GM19324 (cell line): ENCODE measurements at regions not wholly inside any gene's neighbourhood (a gene's known extent, or its start where the extent isn't known, plus 50 kb on each side); places are given as distances from the start of the nearest gene placed in this dataset.

ENCODE experiments used
- ATAC-seq: cut with Tn5 transposase; IDR thresholded peaks from one replicate; pipeline ENCODE4 v1.9.1; 2021; ENCODE audit warnings: mild to moderate bottlenecking, moderate library complexity; ENCODE audit not compliant: unreplicated experiment, low FRiP score

GRCh38 chr6:95135182-95135581 lies 442.2 kb upstream of the MANEA start:
- no peak for ATAC-seq

- no peak for ATAC-seq
Observed at GRCh38 chr6:95142101-95142500, 435.2 kb upstream of the MANEA start.

- no peak for ATAC-seq
Observed at GRCh38 chr6:95142661-95143335, 434.5 kb upstream of the MANEA start.

DNA sequence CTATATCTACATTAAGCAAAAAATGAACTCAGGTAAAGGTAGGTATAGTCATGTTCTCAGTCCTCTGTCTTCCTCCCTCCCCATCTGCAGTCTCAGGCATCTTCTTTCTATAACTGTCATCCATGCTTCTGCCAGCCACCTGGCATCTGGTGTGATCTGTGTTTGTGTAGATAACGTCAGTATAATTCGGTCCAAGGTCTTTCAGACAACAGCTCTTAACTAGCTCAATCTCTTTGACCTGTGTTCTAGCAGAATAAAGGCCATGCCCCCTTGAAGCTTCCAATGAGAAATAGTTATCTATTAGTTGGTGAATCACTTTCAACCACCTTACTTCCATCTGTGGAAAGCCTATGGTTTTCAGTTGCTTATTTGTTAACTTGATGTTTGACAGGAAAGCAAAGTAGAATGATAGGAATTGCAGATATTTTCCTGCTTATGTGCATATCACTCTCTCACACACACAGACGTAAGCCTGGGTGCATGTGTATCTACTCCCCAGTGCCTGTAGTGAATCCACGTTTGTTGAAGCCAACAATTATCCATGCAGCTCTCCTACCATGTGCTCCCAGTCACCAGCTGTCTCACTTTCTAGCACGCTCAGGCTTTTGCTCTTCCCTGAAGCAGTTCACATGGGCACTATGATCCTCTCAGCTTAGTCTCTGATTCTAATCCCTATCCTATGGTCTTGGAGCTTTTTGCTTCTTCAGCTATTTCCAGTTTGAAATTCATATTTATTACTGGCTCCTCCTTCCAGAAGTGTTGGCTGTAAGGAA lies 433.7 kb upstream of the MANEA start:
- ATAC-seq: no peak

DNA sequence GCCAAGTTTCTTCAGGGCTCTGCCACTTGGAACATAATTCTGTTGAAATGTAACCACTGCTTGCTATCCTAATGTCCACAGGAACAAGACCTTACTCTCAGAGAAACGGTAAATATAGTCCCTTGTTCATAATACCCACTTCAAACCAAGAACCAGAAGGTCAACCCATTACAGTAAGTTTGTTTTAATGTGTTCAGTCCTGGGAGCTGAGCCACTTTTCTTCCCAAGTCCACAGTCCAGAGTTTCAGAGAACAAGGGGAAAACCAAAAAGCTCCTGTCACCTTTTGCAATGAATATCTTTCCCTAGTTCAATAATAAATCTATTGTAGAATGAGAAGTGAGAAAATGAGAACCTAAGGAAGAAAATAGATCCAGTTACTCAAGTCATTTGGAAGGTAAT lies 431.9 kb upstream of the MANEA start:
- ATAC-seq: no peak

DNA sequence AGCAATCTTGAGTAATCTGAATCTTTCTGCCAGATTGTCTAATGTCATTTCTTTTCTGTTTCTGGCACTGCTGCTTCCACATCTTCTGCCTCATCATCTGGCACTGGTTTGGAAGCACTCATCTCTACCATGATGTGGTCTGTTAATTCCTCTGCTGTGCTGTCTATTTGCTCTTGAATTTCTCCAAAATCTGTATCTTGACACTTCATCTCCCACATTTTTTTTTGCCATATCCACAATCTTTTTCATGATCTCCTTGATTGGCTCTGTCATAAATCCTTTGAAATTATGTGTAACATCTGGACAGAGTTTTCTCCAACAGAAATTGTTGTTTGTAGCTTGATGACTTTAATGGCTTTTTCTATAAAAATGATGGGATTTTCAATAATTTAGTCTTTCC lies 417.8 kb upstream of the MANEA start:
- no peak for ATAC-seq

GRCh38 chr6:95169775-95170174 lies 407.6 kb upstream of the MANEA start:
- ATAC-seq: no peak

- no peak for ATAC-seq
Observed at GRCh38 chr6:95175927-95176675, 401.2 kb upstream of the MANEA start.

DNA sequence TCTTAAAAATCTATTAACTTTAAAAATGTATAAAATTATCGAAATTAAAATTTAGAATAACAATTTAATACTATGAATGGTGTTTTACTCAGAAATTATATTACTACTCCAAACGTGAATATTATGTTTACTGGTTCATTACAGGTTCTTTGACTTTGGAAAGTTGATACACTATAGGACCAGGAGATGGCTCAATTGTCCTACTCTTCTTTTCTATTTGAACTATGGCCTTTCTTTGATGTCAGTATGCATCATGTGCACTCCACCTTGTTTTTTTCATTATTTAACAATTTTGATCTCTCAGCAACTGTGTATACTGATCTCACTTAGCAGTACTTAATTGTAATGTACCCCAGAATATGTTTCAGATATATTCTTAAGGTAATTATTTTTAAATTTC lies 391.5 kb upstream of the MANEA start:
- no peak for ATAC-seq

DNA sequence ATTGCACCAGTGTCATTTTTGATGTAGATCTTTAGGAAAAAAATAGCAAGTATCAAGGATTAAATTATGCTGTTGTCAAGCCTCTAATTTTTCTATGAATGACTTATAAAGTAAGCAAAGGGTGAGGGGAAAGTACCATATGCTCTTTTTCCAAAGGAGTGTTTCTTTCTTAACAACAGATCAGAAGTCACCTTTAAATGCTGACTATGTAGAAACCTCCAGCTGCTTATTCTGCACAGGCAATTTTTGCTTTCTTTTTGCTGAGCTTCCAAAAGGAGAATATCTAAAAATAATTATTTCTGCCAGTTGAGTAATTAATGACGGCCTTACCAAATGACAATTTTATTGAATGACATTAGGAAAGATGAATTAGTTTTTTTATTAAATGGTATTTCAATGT lies 390.6 kb upstream of the MANEA start:
- ATAC-seq: no peak

DNA sequence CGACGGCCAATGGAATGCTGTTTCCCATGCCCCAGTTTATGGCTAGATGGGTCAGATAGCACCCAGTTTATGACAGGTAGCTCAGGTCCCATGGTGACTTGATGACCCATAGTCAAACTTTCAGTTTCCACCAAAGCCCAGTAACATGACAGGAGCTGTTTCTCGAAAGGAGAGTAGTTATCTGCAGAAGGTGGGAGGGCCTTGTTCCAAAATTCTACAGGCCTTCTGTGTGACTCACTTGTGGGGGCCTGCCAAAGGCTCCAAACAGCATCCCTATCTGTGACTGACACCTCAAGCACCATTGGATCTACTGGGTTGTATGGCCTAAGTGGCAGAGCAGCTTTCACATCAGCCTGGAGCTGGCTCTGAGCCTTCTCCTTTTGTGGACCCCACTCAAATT lies 379.7 kb upstream of the MANEA start:
- no peak for ATAC-seq

GRCh38 chr6:95203153-95203754 lies 374.1 kb upstream of the MANEA start:
- peak; percentile 82 for ATAC-seq

GRCh38 chr6:95204178-95204577 lies 373.2 kb upstream of the MANEA start:
- ATAC-seq: no peak

DNA sequence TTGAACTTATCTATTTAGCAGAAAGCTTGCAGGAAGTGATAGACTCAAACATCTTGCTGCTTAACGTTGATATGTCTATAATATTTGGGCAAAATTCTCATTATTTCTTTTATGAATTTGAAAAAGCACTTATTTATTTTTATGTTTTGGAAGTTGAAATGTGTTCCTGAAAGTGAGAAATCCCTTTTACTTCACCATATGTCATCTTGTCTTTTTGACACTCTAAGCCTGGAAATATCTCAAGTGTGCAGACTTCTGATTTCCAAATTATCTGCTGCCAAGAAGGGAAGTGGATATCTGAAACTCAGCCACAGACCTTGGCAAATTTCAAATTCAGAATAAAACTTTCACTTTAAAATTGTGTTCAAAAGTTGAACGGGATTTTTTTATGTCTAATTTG lies 368.7 kb upstream of the MANEA start:
- ATAC-seq: no peak

DNA sequence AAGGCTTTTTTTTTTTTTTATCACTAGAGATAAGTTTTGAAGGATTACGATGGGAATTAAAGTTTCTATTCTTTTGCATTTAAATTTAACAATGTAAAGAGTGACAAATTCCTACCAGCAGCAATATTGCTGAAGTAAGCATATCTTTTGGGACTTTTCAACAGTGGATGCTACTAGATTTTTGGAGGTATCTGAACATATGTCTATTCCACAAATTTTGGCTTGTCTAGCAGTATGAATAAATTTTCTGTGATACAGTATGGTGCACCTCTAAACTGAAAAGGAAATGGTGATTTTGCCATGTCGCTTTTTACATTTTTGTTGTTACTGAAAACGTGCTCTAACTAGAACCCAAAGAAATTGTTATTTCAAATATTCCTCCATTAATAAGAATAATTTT lies 368.3 kb upstream of the MANEA start:
- ATAC-seq: no peak

- no peak for ATAC-seq
Observed at GRCh38 chr6:95216555-95216954, 360.8 kb upstream of the MANEA start.

DNA sequence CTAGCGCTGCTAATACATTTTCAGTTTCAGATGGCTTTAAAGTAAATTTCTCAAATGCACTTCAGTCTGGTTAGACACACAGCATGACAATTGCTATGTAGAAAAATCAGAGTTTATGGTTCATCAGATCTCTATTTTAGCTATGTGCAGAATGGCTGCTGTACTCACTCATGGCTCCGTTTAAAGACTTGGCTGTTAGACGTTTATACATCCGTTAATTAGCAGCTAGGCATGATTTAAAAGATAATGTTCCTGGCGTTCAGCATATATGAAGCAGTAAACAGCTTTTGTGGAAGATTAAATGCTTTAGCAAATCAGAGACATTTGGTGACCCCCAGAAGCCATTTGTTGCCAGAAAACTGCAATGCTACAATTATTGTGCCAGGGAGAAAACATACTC lies 350.0 kb upstream of the MANEA start:
- ATAC-seq: no peak

GRCh38 chr6:95228636-95229035 lies 348.7 kb upstream of the MANEA start:
- no peak for ATAC-seq

GRCh38 chr6:95230071-95230740 lies 347.1 kb upstream of the MANEA start:
- no peak for ATAC-seq

DNA sequence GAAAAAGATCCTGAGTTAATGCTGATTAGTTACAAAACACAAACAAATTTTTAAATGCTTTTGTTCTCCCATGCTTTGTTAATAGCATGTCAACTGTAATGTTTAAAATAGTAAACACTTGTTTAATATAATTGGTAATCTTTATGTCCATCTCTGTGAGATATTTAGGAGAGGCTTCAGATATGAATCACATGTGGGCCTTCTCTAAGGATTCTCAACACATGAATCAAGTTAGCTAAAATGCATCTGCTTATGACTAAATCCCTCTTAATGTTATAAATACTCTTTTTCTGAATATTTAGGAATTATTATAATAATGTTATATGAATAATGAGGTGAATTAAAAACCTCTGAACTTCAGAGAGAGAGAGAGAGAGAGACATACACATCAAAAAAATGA lies 345.9 kb upstream of the MANEA start:
- no peak for ATAC-seq

GRCh38 chr6:95232446-95232845 lies 344.9 kb upstream of the MANEA start:
- ATAC-seq: no peak
